ENCODE measurements at regions not wholly inside any gene's neighbourhood (a gene's known extent, or its start where the extent isn't known, plus 50 kb on each side); places are given as distances from the start of the nearest gene placed in this dataset.

- no peaks in the 10 kb centered on the region for H4K20me1 ChIP-seq (ENCODE audit: control insufficient read depth, extremely low read depth, insufficient read depth, low read length)
- H3K79me2 ChIP-seq (ENCODE audit: control insufficient read depth, insufficient read depth, low read length), result no peaks in the 10 kb centered on the region
- H3K9me3 ChIP-seq (ENCODE audit: control insufficient read depth, low read depth, low read length), result no peaks in the 10 kb centered on the region
- no peaks in the 10 kb centered on the region for H3K4me1 ChIP-seq (ENCODE audit: control insufficient read depth, extremely low read depth, insufficient read depth, low read length)
- no peak for TF ChIP-seq EZH2 (IDR thresholded peaks at IDR 0.05; ENCODE audit: low read length)
- dilution Hi-C loops (cut with MboI; ENCODE audit: extremely low pct_ligation_motif_present, low sequenced_read_pairs), result no loop called here
- H2AFZ ChIP-seq (ENCODE audit: control insufficient read depth, low read length), result no peak overlapping the region
- H3K36me3 ChIP-seq (ENCODE audit: control insufficient read depth in 2 of 2, extremely low read depth in 1 of 2, insufficient read depth in 2 of 2, low read length in 2 of 2), result no peaks in the 10 kb centered on the region
- H3K27me3 ChIP-seq (ENCODE audit: control insufficient read depth, extremely low read depth, insufficient read depth, low read length), result peaks cover 26% of the 10 kb centered on the region
- no peak overlapping the region for H3K4me3 ChIP-seq (ENCODE audit: control insufficient read depth in 2 of 3, extremely low read depth in 1 of 3, insufficient read depth in 2 of 3, low read depth in 1 of 3, low read length in 3 of 3)
- DNase-seq (ENCODE audit: low read depth, low spot score) (no peak), FAIRE-seq (no peak)
- H3K9me1 ChIP-seq (ENCODE audit: control insufficient read depth, extremely low read depth, insufficient read depth, low read length), result no peaks in the 10 kb centered on the region
- H3K27ac ChIP-seq (ENCODE audit: control insufficient read depth, insufficient read depth, low read length), result no peak overlapping the region
- no peak overlapping the region for H3K9ac ChIP-seq (ENCODE audit: control insufficient read depth, extremely low read depth, insufficient read depth, low read length)
- H3K4me2 ChIP-seq (ENCODE audit: control insufficient read depth, extremely low read depth, insufficient read depth, low read depth, low read length), result no peak overlapping the region
Observed at GRCh38 chr7:131956864-131957263, 400.4 kb upstream of the PODXL start.

DNA sequence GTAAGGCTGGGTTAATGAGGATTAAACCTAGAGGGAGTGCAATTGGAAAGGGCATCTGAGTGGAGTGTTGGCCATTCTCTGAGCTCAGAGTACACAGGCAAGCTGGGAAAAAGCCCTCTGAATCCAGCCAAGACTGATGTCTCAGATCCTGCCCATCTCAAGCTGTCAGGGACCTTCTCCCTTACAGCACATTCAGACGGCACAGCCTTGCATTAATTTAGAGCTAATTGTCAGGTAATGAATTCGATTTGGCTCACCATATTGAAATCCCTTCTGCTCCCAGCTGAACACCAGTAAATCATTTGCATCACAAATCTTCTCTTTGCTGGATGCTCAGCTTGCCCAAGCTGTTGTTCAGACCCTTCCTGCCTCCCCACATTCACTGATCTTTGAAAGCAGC lies 399.3 kb upstream of the PODXL start:
- Histone ChIP-seq H3K9ac (ENCODE audit: control insufficient read depth, extremely low read depth, insufficient read depth, low read length) (no peak overlapping the region), H3K9me1 (ENCODE audit: control insufficient read depth, extremely low read depth, insufficient read depth, low read length) (no peaks in the 10 kb centered on the region), H3K36me3 (ENCODE audit: control insufficient read depth in 2 of 2, extremely low read depth in 1 of 2, insufficient read depth in 2 of 2, low read length in 2 of 2) (no peaks in the 10 kb centered on the region), H3K4me3 (ENCODE audit: control insufficient read depth in 2 of 3, extremely low read depth in 1 of 3, insufficient read depth in 2 of 3, low read depth in 1 of 3, low read length in 3 of 3) (no peak overlapping the region), H2AFZ (ENCODE audit: control insufficient read depth, low read length) (no peak overlapping the region), H3K27me3 (ENCODE audit: control insufficient read depth, extremely low read depth, insufficient read depth, low read length) (peaks cover 15% of the 10 kb centered on the region), H3K4me1 (ENCODE audit: control insufficient read depth, extremely low read depth, insufficient read depth, low read length) (no peaks in the 10 kb centered on the region), H3K4me2 (ENCODE audit: control insufficient read depth, extremely low read depth, insufficient read depth, low read depth, low read length) (no peak overlapping the region), H3K79me2 (ENCODE audit: control insufficient read depth, insufficient read depth, low read length) (no peaks in the 10 kb centered on the region), H4K20me1 (ENCODE audit: control insufficient read depth, extremely low read depth, insufficient read depth, low read length) (no peaks in the 10 kb centered on the region), H3K9me3 (ENCODE audit: control insufficient read depth, low read depth, low read length) (no peaks in the 10 kb centered on the region), H3K27ac (ENCODE audit: control insufficient read depth, insufficient read depth, low read length) (no peak overlapping the region)
- DNase-seq (ENCODE audit: low read depth, low spot score) (no peak), FAIRE-seq (no peak)
- dilution Hi-C loops (cut with MboI; ENCODE audit: extremely low pct_ligation_motif_present, low sequenced_read_pairs), result no loop called here
- TF ChIP-seq, protein P1, sequence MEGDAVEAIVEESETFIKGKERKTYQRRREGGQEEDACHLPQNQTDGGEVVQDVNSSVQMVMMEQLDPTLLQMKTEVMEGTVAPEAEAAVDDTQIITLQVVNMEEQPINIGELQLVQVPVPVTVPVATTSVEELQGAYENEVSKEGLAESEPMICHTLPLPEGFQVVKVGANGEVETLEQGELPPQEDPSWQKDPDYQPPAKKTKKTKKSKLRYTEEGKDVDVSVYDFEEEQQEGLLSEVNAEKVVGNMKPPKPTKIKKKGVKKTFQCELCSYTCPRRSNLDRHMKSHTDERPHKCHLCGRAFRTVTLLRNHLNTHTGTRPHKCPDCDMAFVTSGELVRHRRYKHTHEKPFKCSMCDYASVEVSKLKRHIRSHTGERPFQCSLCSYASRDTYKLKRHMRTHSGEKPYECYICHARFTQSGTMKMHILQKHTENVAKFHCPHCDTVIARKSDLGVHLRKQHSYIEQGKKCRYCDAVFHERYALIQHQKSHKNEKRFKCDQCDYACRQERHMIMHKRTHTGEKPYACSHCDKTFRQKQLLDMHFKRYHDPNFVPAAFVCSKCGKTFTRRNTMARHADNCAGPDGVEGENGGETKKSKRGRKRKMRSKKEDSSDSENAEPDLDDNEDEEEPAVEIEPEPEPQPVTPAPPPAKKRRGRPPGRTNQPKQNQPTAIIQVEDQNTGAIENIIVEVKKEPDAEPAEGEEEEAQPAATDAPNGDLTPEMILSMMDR (optimal IDR thresholded peaks at IDR 0.05 in 1 of 3, IDR thresholded peaks at IDR 0.05 in 1 of 3, conservative IDR thresholded peaks at IDR 0.05 in 1 of 3; ENCODE audit: extremely low read depth in 1 of 3, insufficient read depth in 2 of 3, low read length in 3 of 3), result no peak
- TF ChIP-seq EZH2 (IDR thresholded peaks at IDR 0.05; ENCODE audit: low read length), result no peak

- dilution Hi-C loops (cut with MboI; ENCODE audit: extremely low pct_ligation_motif_present, low sequenced_read_pairs), result no loop called here
- H3K27ac ChIP-seq (ENCODE audit: control insufficient read depth, insufficient read depth, low read length), result no peak overlapping the region
- no peak for TF ChIP-seq EZH2 (IDR thresholded peaks at IDR 0.05; ENCODE audit: low read length)
- TF ChIP-seq, protein P1 (optimal IDR thresholded peaks at IDR 0.05 in 1 of 3, IDR thresholded peaks at IDR 0.05 in 1 of 3, conservative IDR thresholded peaks at IDR 0.05 in 1 of 3; ENCODE audit: extremely low read depth in 1 of 3, insufficient read depth in 2 of 3, low read length in 3 of 3), result no peak
Observed at GRCh38 chr7:131953184-131953583, 396.8 kb upstream of the PODXL start.

More at GRCh38 chr7:131953184-131953583, 396.8 kb upstream of the PODXL start:
- DNase-seq (ENCODE audit: low read depth, low spot score), result no peak
- Histone ChIP-seq H3K4me3 (ENCODE audit: control insufficient read depth in 2 of 3, extremely low read depth in 1 of 3, insufficient read depth in 2 of 3, low read depth in 1 of 3, low read length in 3 of 3) (no peak overlapping the region), H4K20me1 (ENCODE audit: control insufficient read depth, extremely low read depth, insufficient read depth, low read length) (no peaks in the 10 kb centered on the region), H3K9ac (ENCODE audit: control insufficient read depth, extremely low read depth, insufficient read depth, low read length) (no peak overlapping the region), H3K79me2 (ENCODE audit: control insufficient read depth, insufficient read depth, low read length) (no peaks in the 10 kb centered on the region), H3K9me1 (ENCODE audit: control insufficient read depth, extremely low read depth, insufficient read depth, low read length) (no peaks in the 10 kb centered on the region), H3K9me3 (ENCODE audit: control insufficient read depth, low read depth, low read length) (no peaks in the 10 kb centered on the region), H2AFZ (ENCODE audit: control insufficient read depth, low read length) (no peak overlapping the region), H3K36me3 (ENCODE audit: control insufficient read depth in 2 of 2, extremely low read depth in 1 of 2, insufficient read depth in 2 of 2, low read length in 2 of 2) (no peaks in the 10 kb centered on the region), H3K4me1 (ENCODE audit: control insufficient read depth, extremely low read depth, insufficient read depth, low read length) (no peaks in the 10 kb centered on the region), H3K27me3 (ENCODE audit: control insufficient read depth, extremely low read depth, insufficient read depth, low read length) (peaks cover 9% of the 10 kb centered on the region), H3K4me2 (ENCODE audit: control insufficient read depth, extremely low read depth, insufficient read depth, low read depth, low read length) (no peak overlapping the region)
- FAIRE-seq, result no peak
